ENCODE measurements at regions not wholly inside any gene's neighbourhood (a gene's known extent, or its start where the extent isn't known, plus 50 kb on each side); places are given as distances from the start of the nearest gene placed in this dataset.

DNA sequence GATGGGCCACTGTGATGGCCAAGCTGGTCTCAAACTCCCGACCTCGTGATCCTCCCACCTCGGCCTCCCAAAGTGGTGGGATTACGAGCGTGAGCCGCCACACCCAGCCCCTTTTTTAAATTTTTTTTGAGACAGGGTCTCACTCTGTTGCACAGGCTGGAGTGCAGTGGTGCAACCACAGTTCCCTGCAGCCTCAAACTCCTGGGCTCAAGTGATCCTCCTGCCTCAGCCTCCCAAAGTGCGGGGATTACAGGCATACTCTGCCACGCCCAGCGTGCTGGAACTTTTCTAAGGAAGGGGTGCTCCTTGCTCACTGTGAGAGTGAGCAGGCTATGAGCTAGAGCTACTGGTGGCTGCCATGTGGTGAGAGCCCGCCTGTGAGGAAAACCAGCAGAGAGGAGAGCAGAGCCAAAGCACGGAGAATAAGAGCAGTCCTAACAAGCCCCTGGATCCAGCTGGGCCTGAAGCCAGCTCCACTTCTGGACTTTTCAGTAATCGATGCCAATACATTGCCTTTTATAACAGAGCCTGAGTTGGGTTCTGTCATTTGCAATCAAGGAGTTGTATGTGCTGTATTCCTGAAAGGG lies 75.5 kb upstream of the UNC5A start:
- no peak for DNase-seq

DNA sequence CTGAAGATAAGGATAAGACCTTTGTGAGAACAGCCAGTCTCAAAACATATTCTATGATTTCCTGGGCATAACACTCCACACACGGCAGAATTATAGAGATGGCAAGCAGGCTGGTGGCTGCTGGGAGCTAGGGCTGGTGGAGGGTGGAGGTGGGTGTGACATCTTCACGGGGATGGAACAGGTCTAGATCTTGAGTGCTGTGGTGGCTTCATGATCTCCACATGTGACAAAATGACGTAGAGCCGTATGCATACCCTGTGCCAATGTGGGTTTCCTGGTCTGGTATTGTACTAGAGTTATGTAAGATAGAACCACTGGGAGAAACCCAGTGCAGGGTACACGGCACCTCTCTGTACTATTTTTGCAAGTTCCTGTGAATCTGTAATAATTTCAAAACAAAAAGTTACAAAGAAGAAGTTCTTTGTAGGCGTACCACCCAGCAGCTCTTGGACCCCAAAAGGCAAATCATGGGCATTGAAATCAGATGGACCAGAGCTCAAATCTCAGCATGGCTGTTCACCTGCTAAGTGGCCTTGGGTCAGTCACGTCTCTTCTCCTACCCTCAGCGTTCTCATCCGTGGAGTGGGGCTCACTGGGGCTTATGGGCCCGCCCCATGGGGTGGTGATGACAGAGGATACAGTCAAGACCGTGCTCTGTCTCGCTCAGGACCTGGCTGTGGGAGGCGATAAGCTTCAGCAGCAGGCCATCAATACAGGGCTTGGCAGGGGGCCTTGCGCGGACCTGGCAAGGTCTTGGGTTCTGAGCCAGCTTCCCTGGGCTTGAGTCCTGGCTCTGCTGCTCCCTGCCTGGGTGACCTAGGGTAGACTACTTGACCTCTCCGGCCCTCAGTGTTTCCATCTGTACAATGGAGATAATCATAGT lies 74.7 kb upstream of the UNC5A start:
- no peak for DNase-seq

DNA sequence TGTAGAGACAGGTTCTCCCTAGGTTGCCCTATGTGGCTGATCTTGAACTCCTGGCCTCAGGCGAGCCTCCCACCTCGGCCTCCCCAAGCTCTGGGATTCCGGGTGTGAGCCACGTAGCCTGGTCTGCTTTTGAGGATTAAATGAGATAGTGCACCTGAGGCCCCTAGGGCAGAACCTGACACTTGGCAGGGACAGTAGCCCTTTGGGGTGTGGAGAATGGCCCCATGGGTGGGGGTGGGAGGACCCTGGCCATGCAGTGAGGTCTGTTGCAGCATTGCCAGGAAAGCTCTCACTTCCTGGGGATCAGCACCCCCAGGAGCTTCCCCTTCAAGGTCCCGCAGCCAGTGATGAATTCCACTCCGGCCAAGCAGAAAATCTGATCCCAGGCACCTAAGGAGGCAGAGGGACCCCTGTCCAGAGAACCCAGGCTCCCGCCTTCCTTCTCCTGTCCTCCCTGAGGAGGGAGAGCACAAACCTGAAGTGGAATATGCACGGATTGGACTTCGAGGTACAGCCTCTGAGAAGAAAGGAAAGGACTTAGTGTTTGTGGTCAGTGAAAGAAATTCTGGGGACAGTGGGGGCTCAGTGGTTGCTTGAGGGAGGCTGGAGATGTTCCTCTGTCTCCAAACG lies 73.9 kb upstream of the UNC5A start:
- no peak for DNase-seq

DNA sequence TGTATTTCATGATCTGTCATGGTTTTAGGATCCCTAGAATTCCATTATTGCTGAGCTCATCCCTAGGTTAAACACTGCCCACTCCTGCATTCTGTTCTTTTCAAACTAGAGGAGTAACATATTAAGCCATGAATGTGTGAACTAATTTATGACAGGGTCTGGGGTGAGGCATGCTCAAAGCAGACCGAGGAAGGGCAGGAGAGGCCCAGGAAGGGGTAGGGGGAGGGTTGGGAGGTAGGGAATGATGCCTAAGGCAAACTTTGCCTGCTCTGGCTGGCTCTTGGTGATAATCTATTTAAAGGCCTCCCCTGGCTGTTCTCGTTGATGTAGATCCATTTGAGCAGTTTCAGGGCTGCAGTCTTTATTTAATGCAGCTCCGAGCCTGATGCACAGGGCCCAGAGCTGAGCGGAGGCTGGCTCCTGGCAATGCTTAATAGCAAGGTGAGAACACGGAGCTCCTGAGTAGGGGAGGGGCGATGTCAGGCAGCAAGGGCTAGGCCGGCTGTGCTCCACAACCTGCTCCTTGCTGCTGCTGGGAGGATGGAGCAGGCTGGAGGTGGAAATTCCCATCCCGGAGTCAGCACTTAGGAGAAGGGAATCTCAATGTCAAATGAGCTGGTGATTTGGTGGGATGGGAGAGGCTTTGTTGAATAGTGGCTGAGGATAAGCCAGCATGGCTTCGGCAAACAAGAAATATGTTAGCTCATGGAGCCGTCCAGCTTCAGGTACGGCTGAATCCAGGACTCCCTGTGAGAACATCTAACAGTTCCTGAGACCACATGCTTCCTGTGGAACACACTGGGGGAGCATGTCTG lies 73.2 kb upstream of the UNC5A start:
- DNase-seq: no peak

DNA sequence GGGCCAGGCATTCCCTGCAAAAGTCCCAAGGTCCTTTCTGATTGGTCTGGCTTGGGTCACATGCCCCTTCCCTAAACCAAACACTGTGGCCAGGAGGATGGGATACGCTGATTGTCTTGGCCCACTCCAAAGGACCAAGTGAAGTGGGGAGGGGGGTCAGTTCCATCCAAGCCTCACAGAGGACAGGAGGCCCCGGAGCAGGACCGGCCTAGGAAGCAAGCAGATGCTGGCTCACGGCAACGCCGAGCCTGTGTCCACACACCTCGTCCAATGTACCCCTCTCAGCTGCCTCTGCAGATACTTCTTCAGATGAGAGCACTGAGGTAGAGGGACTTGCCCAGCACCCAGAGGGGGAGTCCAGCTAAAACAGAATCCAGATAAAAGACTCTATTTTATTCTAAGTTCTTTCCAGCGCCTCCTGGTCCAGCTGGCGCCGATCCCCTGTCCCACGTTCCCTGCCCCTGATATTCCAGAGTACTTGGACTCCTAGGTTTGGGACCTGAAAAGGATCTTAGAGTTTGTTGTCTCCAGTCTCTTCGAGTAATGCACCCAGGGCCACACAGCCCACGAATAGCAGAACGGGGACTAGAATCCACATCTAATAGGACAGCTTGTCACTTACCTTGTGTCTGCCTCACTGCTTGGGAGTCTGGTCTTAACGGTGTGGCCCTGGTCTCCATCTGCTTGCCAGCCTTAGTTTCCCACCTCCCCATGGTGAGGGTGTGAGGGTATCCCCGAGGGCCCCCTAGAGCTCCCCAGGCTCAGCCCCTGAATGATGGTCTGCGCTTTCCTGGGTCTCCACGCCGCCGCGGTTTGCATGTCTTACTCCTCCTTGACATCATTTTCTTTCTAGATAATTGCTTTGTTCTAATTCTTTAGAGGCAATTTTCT lies 72.4 kb upstream of the UNC5A start:
- DNase-seq: no peak

DNA sequence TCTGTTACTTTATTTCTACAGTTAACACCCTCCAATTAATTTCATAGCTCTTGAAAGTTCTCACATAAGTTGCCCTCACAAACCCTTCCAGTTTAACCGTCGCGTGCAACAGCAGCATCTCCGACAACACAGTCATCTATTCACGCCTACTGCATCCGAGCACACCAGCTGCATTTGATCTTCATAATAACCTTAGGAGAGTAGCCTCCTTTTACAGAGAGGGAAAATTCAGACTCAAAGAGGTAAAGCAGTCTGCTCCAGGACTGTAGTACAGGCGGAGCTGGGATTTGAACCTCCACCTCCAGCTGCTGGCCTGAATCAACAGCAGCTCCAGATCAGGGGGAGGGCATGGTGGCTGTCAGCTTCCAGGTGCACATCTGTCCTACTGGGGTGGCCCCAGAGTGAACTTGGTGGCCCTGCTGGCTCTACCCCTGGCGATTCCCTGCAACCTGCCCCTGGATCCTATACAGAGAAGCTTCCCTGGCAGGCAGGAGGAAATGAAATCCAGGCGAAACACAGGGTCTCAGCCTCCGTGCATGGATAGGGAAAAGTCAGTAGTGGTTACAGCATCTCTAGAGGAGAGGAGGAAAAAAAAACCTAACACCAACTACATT lies 71.6 kb upstream of the UNC5A start:
- DNase-seq: no peak

DNA sequence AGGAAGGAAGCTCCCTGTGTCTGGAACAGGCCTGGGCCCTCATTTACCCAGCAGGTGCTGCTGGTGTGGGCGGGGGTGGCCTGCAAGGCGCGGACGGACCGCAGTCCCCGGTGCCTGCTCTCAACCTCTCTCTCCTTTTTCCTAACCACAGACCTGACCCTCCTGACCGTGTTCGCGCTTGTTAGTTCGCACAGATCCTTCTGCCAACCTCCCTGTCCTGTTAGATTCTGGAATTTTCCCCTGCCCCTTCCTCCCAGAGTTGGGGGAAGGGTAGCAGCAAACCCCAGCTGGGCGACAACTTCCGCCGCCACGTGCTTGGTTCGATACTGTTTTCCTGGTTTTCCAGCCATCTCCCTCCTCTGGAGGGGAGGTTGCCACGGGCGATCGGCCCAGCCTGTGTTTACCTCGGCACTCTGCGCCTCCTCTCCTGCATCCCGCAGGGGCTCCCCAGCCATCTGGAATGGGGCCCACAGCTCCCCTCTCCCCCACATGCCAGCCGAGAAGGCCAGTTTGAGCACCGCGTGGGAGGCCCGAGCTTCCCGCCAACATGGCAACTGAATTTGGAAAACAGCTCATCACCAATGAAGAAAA lies 70.8 kb upstream of the UNC5A start:
- DNase-seq: no peak

DNA sequence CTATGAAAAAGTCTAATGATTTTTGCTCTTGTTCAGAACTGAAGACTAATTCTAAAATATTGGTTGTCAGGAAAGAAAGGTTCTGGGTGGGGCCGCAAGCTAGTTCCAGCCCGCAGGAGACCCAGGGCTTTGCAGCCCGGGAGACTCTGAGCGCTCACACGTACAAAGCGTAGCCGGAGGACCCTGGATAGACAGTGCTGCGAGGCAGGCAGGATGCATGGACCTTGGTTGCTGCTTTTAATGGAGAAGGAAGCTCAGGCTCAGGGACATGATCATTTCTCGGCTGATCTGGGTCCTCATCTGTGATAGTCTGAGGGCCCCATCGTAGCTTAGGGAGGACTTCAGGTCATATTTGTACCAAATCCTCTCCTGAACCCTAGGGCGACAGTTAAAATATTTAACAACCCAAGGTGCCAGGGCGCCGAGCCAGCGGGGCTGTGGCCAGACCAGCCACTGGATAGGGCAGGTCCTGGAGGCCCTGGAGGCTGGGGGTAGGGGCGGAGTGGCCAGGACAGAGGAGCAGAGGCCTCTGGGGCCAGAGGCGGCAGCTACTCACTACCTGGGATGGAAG lies 70.1 kb upstream of the UNC5A start:
- no peak for DNase-seq

DNA sequence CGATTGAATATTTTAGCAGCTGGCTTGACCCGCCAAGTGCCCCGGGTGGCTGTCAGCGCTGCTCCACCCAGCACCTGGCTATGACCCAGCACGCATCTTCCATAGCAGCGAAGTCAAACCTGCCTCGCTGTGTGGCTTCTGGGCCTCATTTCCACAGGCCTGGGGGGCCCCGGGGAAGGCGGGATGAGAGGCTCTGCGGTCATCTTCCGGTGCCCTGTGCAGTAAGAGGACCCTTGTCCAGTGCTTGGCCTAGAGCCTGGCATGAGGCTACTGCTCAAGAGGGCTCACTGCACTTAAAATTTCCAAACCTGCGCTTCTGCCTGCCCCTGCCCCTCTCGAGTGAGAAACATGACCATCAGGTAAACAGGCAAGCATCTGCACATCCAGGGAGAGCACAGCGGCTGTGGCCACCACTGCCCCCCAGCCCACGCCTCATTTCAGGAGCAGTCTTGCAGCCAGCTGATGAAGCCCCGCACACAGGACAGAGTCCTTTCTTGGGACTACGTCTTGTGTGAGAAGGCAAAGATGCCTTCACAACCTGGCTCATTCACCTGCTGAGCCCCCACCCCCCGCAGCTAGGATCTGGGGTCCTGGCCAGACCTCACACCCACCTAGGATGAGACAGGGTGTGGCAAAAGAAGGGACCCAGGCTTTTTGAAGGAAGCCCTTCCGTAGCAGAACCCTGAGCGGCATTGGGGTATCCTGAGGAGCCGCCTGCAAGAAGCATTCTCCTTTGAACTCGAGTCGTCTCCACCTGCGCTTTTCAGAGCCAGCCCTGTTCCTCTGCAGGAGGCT lies 69.5 kb upstream of the UNC5A start:
- no peak for DNase-seq

DNA sequence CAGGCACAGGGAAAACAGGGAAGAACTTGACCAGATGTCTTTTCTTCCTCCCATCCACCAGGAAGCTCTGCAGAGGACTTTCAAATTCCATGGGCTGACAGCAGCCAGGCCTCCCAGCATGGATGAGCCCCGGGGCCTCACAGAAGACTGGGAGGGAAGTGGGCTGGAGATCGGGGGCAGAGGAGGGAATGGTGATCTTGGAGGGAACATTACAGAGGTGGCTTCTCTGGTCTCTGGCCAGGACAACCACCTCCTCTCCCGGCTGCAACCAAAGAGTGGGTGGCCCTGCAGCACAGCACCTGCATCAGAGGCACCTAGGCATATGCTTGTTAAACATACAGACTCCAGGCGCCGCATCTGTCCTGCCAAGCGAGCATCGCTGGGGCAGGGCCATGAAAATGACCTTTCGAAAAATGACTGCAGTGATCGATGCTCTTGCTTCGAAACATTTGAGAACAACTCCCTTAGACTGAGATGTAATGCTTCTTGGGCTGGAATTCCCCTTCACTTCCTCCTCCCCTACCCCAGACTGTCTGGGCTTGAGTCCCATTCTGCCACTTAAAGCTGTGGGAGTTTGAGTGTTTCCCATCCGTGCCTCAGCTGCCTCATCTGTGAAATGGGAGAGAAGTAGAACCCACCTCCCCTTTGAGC lies 68.7 kb upstream of the UNC5A start:
- DNase-seq: no peak

DNA sequence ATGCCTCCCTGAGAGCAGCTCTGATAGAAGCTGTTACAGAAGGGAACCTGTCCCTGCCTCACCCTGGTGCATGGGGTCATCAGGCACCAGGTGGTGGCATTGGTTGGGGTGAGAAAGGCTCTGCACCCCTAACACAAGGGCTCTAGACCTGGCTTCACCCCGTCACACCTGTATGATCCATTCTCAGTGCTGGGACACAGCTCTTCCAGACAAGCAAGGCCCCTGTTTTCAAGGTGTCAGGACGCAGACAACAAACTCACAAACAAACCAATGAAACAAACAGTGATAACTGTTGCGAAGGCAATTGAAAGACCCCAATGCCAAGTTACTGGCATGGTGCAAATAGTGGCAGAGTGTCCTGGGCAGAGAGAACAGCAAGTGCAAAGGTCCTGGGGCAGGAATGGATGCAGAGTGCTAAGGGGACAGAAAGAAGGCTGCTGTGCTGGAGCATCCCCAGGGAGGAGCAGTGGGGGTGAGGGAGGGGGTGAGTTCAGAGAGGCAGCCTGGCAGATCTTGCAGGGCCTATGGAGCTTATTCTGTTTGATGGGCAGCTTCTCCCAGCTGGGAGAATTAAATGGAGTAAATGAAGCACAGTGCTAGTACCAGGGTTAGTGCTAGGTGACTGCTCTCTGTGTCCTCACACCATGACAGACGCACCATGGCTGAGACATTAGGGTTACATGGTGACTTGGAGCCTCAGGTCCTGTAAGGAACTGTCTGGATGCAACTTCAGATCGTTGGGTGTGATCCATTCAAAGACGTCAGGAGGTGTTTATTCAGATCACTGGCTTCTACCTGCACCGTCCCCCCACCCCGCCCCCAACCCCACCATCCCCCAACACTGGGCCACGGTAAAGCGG lies 67.9 kb upstream of the UNC5A start:
- DNase-seq: no peak

DNA sequence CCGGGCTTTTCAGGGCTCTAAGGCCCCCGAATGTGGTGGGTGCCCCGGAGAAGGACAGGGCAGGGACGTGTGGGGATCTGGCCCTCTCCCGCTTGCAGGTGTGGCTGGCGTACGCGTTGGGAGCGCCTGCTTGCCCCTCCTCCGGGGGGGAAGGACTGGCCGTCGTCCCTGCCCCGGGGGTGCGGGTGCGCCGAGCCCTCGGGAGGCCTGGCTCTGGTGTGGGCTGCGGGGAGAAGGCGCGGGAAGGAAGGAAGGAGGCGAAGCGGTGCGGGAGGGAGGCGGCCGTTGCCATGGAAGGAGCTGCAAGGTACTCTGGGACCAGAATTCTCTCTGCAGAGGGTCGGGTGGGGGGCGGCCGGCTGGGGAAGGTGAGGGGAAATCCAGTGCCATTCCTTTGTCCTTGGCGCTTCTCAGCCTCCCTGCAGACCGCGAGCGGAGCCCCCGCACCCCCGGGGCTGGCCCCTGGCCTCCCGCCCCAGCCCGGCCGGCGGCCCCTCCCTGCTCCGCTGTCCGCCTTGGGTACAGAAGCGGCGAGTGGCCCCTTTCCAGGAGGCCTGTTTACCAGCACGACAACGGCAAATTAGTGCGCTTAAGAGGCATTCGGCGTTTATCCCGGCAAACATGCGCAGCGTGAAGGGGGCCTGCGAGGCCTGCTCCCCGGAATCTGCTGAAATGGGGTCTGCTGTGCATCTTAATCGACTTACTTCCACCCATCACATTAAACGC lies 67.1 kb upstream of the UNC5A start:
- DNase-seq: no peak

DNA sequence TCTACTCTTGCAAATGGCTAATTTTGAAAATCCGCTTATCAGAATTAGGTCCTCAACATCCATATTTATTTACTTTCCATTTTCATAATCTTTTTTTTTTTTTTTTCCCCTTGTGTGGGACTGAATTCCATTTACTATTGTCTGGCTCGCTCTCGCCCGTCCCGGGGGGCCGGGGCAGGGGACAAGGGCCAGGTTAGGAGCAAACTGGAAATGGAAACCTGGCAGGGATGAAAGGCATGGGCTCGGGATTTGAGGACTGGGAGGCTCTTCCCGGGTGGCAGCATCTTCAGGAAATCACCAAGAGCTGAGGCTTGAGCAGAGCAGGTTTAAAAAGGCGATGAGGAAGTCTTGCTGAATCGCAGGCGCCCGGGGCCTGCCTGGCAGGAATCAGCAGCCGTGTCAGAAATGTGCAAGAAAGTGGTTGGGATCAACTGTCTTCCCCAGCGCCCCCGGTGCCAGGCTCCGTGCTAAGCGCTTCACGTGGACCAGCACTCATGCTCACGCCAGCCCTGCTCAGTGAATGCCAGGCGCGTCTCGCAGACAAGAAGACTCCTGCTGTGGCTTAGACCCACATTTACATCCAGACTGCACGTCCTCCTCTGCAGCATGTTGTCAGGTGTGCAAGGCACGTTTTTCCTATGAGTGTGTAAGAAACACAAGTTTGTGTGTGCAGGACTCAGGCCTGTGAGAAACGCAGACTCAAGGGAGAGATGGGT lies 66.3 kb upstream of the UNC5A start:
- DNase-seq: no peak

DNA sequence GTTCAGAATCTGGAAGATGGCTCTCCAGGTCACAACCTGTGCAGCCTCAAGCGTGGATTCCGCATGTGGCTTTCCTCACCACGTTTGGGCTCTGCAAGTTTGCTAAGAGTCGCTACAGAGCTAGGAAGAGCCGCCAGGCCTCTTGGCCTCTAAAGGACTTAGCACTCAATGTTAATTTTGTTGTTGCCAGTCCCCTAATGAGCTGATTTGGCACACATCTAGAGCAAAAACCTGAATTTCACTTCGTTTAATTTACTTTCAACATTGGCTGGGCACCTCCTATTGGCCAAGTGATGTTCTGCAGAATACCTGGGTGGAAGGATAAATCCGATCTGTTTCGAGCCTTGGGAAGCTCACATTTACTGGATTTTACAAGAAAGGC lies 65.8 kb upstream of the UNC5A start:
- no peak for DNase-seq

DNA sequence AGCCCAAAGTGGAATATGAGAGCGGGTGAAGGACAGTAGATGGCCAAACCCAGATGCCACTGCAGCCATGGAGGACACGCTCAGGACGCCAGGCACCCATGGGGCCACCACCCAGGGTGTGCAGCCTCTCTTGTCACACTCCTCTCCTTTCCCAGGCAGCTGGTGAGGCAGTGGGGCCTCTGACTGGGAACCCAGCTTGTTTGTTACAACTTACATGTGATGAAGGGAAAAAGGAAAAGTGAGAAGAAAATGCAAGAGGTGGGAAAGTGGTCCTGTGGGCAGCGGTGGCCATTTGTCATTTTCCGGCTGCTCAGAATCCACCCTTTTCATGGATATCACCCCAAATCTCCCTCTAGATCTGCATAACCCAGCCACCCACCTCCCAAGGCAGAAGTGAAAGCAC lies 62.7 kb upstream of the UNC5A start:
- no peak for DNase-seq

DNA sequence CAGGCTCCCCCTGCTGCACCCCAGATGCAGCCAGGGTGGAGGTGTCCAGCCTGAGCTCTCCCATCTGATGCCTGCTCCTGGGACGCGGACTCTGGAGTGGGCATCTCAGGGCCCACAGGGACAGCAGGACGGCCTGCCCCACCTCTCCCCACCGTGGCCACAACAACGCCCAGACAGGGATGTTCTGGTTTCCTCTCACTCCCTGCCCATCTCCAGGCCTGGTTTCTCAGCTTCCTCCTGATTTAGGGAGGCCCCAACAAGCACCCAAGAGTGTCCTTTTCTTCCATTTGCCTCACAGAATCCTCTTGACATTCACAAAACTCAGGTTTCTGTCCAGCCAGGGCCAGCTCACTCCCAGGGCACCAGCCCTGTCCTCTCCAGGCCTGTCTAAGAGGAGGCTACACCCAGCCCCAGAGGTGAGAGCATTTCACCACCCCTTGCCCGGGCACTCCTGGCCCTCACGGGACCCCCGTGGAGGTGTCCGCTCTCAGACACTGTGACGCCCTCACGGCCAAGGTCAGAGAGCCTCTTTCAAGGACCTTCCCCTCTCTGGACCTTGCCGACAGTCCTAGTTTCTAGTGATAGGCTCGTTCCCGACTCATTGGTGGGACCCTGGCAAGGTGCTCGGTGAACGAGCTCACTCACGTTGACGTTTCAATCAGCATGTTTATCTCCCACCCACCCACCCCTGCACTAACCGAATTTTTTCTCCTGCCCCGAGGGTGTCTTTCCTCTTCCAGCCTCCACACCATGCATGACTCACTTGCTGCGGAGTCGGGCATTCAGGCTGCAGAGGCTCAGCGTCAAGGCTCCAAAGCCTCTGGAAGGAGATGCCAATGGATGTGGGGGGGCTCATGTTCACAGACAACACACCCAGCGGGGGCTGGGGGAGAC lies 62.0 kb upstream of the UNC5A start:
- DNase-seq: no peak
